ENCODE measurements at regions not wholly inside any gene's neighbourhood (a gene's known extent, or its start where the extent isn't known, plus 50 kb on each side); places are given as distances from the start of the nearest gene placed in this dataset.
"Not testable (repeated sequence)": the region's sequence is repeated elsewhere in the genome, so short reads cannot be mapped to it uniquely, and the experiment has no call there.

DNA sequence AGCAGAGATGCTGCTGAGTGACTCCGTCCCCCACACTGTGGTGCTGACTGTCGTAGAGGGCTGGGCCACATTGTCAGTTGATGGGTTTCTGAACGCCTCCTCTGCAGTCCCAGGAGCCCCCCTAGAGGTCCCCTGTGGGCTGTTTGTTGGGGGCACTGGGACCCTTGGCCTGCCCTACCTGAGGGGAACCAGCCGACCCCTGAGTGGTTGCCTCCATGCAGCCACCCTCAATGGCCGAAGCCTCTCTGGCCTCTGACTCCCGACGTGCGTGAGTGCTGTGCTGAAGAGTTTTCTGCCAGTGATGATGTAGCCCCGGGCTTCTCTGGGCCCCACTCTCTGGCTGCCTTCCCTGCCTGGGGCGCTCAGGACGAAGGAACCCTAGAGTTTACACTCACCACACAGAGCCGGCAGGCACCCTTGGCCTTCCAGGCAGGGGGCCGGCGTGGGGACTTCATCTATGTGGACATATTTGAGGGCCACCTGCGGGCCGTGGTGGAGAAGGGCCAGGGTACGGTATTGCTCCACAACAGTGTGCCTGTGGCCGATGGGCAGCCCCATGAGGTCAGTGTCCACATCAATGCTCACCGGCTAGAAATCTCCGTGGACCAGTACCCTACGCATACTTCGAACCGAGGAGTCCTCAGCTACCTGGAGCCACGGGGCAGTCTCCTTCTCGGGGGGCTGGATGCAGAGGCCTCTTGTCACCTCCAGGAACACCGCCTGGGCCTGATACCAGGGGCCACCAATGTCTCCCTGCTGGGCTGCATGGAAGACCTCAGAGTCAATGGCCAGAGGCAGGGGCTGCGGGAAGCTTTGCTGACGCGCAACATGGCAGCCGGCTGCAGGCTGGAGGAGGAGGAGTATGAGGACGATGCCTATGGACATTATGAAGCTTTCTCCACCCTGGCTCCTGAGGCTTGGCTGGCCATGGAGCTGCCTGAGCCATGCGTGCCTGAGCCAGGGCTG is 181.1 kb downstream of the TBC1D2B start:
- not testable (repeated sequence) for H3K9me3 ChIP-seq (ENCODE audit: control insufficient read depth, low read length); DNase-seq; H3K36me3 ChIP-seq (ENCODE audit: control insufficient read depth, insufficient read depth, low read length); H3K4me1 ChIP-seq (ENCODE audit: control insufficient read depth, insufficient read depth, low read length, poor library complexity, severe bottlenecking); H3K4me3 ChIP-seq (ENCODE audit: insufficient read depth, low read depth, low read length, poor library complexity, severe bottlenecking); H3K27me3 ChIP-seq (replicated peaks; ENCODE audit: control insufficient read depth, insufficient read depth, low read length, poor library complexity, severe bottlenecking); H3K27ac ChIP-seq (ENCODE audit: insufficient read depth, low read length, poor library complexity, severe bottlenecking)

- Histone ChIP-seq H3K27ac (ENCODE audit: insufficient read depth, low read length, poor library complexity, severe bottlenecking) (no peak overlapping the region), H3K27me3 (replicated peaks; ENCODE audit: control insufficient read depth, insufficient read depth, low read length, poor library complexity, severe bottlenecking) (no peaks in the 10 kb centered on the region)
- no peak for DNase-seq
Observed at GRCh38 chr15:77895742-77896141, 181.8 kb downstream of the TBC1D2B start.

GRCh38 chr15:77895145-77895544 is 182.4 kb downstream of the TBC1D2B start:
- DNase-seq; H3K27ac ChIP-seq (ENCODE audit: insufficient read depth, low read length, poor library complexity, severe bottlenecking); H3K4me3 ChIP-seq (ENCODE audit: insufficient read depth, low read depth, low read length, poor library complexity, severe bottlenecking); H3K36me3 ChIP-seq (ENCODE audit: control insufficient read depth, insufficient read depth, low read length); H3K9me3 ChIP-seq (ENCODE audit: control insufficient read depth, low read length); H3K4me1 ChIP-seq (ENCODE audit: control insufficient read depth, insufficient read depth, low read length, poor library complexity, severe bottlenecking); H3K27me3 ChIP-seq (replicated peaks; ENCODE audit: control insufficient read depth, insufficient read depth, low read length, poor library complexity, severe bottlenecking): not testable (repeated sequence)

More at GRCh38 chr15:77895742-77896141, 181.8 kb downstream of the TBC1D2B start:
- no peak overlapping the region for H3K4me3 ChIP-seq (ENCODE audit: insufficient read depth, low read depth, low read length, poor library complexity, severe bottlenecking)
- H3K9me3 ChIP-seq (ENCODE audit: control insufficient read depth, low read length): no peaks in the 10 kb centered on the region
- no peaks in the 10 kb centered on the region for H3K36me3 ChIP-seq (ENCODE audit: control insufficient read depth, insufficient read depth, low read length)
- H3K4me1 ChIP-seq (ENCODE audit: control insufficient read depth, insufficient read depth, low read length, poor library complexity, severe bottlenecking): no peaks in the 10 kb centered on the region

- H3K4me1 ChIP-seq (ENCODE audit: control insufficient read depth, insufficient read depth, low read length, poor library complexity, severe bottlenecking); DNase-seq; H3K27ac ChIP-seq (ENCODE audit: insufficient read depth, low read length, poor library complexity, severe bottlenecking); H3K9me3 ChIP-seq (ENCODE audit: control insufficient read depth, low read length); H3K36me3 ChIP-seq (ENCODE audit: control insufficient read depth, insufficient read depth, low read length); H3K4me3 ChIP-seq (ENCODE audit: insufficient read depth, low read depth, low read length, poor library complexity, severe bottlenecking); H3K27me3 ChIP-seq (replicated peaks; ENCODE audit: control insufficient read depth, insufficient read depth, low read length, poor library complexity, severe bottlenecking): not testable (repeated sequence)
Observed at GRCh38 chr15:77893671-77894640, 183.6 kb downstream of the TBC1D2B start.

GRCh38 chr15:77893246-77893645 is 184.3 kb downstream of the TBC1D2B start:
- H3K27ac ChIP-seq (ENCODE audit: insufficient read depth, low read length, poor library complexity, severe bottlenecking); DNase-seq; H3K36me3 ChIP-seq (ENCODE audit: control insufficient read depth, insufficient read depth, low read length); H3K9me3 ChIP-seq (ENCODE audit: control insufficient read depth, low read length); H3K4me3 ChIP-seq (ENCODE audit: insufficient read depth, low read depth, low read length, poor library complexity, severe bottlenecking); H3K4me1 ChIP-seq (ENCODE audit: control insufficient read depth, insufficient read depth, low read length, poor library complexity, severe bottlenecking); H3K27me3 ChIP-seq (replicated peaks; ENCODE audit: control insufficient read depth, insufficient read depth, low read length, poor library complexity, severe bottlenecking): not testable (repeated sequence)

GRCh38 chr15:77892335-77892734 is 185.2 kb downstream of the TBC1D2B start:
- DNase-seq: no peak
- H3K4me1 ChIP-seq (ENCODE audit: control insufficient read depth, insufficient read depth, low read length, poor library complexity, severe bottlenecking): no peaks in the 10 kb centered on the region
- H3K4me3 ChIP-seq (ENCODE audit: insufficient read depth, low read depth, low read length, poor library complexity, severe bottlenecking): no peak overlapping the region
- no peaks in the 10 kb centered on the region for H3K9me3 ChIP-seq (ENCODE audit: control insufficient read depth, low read length)
- no peaks in the 10 kb centered on the region for H3K36me3 ChIP-seq (ENCODE audit: control insufficient read depth, insufficient read depth, low read length)
- H3K27ac ChIP-seq (ENCODE audit: insufficient read depth, low read length, poor library complexity, severe bottlenecking): no peak overlapping the region
- H3K27me3 ChIP-seq (replicated peaks; ENCODE audit: control insufficient read depth, insufficient read depth, low read length, poor library complexity, severe bottlenecking): no peaks in the 10 kb centered on the region

DNA sequence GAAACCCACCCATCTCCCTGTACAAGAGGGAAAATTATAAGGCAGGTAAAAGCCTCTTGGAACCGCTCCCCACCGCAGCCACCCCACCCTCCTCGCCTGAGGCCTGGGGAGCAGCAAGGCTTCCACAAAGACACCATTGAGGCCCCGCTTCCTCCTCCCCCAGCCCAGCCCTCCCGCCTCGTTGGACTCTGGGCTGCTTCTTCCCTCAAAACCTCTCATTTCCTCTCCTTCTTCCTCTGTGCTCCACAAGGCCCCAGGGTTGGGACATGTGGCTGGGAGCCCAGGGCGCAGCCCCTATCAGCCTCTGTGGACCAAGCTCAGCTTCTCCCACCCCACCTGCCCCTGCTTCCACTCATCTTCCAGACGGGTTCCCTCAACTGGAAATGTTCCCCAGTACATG is 185.6 kb downstream of the TBC1D2B start:
- not testable (repeated sequence) for DNase-seq; H3K4me3 ChIP-seq (ENCODE audit: insufficient read depth, low read depth, low read length, poor library complexity, severe bottlenecking); H3K27ac ChIP-seq (ENCODE audit: insufficient read depth, low read length, poor library complexity, severe bottlenecking); H3K4me1 ChIP-seq (ENCODE audit: control insufficient read depth, insufficient read depth, low read length, poor library complexity, severe bottlenecking); H3K36me3 ChIP-seq (ENCODE audit: control insufficient read depth, insufficient read depth, low read length); H3K27me3 ChIP-seq (replicated peaks; ENCODE audit: control insufficient read depth, insufficient read depth, low read length, poor library complexity, severe bottlenecking); H3K9me3 ChIP-seq (ENCODE audit: control insufficient read depth, low read length)

GRCh38 chr15:77890911-77891801 is 186.4 kb downstream of the TBC1D2B start:
- not testable (repeated sequence) for H3K27ac ChIP-seq (ENCODE audit: insufficient read depth, low read length, poor library complexity, severe bottlenecking); H3K27me3 ChIP-seq (replicated peaks; ENCODE audit: control insufficient read depth, insufficient read depth, low read length, poor library complexity, severe bottlenecking); H3K4me3 ChIP-seq (ENCODE audit: insufficient read depth, low read depth, low read length, poor library complexity, severe bottlenecking); H3K9me3 ChIP-seq (ENCODE audit: control insufficient read depth, low read length); H3K36me3 ChIP-seq (ENCODE audit: control insufficient read depth, insufficient read depth, low read length); DNase-seq; H3K4me1 ChIP-seq (ENCODE audit: control insufficient read depth, insufficient read depth, low read length, poor library complexity, severe bottlenecking)

- not testable (repeated sequence) for H3K4me1 ChIP-seq (ENCODE audit: control insufficient read depth, insufficient read depth, low read length, poor library complexity, severe bottlenecking); DNase-seq
Observed at GRCh38 chr15:77889828-77890725, 187.4 kb downstream of the TBC1D2B start.

More at GRCh38 chr15:77889828-77890725, 187.4 kb downstream of the TBC1D2B start:
- not testable (repeated sequence) for H3K27ac ChIP-seq (ENCODE audit: insufficient read depth, low read length, poor library complexity, severe bottlenecking); H3K4me3 ChIP-seq (ENCODE audit: insufficient read depth, low read depth, low read length, poor library complexity, severe bottlenecking); H3K36me3 ChIP-seq (ENCODE audit: control insufficient read depth, insufficient read depth, low read length); H3K9me3 ChIP-seq (ENCODE audit: control insufficient read depth, low read length); H3K27me3 ChIP-seq (replicated peaks; ENCODE audit: control insufficient read depth, insufficient read depth, low read length, poor library complexity, severe bottlenecking)
